ENCODE measurements at regions not wholly inside any gene's neighbourhood (a gene's known extent, or its start where the extent isn't known, plus 50 kb on each side); places are given as distances from the start of the nearest gene placed in this dataset.
"Not testable (repeated sequence)": the region's sequence is repeated elsewhere in the genome, so short reads cannot be mapped to it uniquely, and the experiment has no call there.

DNA sequence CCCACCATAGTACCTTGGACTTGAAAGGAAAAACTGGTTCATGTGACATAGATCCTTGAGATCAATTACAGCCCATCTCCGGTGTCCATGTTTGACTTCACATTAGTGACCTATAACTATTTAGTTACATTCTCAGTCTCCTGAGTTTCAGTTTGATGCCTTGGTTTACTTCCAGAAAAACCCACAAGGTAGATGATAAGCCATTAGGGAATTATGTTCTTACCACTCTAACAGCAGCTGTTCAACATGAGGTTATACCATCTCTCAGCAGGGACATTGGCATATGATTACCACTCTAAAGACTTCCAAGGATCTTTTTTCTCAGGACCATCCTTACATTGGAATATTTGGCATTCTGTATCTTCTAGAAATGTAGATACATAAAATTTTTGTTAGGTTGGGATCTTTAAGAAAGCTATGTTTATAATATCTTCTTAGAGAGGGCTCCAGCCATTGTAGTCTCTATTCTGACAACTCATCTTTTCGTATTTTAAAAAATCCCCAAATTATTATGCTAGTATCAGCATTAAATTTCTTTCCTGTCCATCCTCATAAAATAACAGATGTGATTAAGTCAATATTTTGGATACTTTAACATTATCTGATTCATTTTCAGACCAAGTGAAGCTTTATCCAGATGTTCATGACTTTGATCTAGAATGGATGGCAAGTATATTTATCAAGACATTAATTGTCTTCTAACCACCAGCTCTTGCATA is 258.9 kb downstream of the RDH14 start:
- DNase-seq: no peak

- DNase-seq: no peak
These were observed 260.8 kb downstream of the RDH14 start for GRCh38 chr2:18299423-18300212.

GRCh38 chr2:18297534-18298058 is 262.9 kb downstream of the RDH14 start:
- no peak for DNase-seq

DNA sequence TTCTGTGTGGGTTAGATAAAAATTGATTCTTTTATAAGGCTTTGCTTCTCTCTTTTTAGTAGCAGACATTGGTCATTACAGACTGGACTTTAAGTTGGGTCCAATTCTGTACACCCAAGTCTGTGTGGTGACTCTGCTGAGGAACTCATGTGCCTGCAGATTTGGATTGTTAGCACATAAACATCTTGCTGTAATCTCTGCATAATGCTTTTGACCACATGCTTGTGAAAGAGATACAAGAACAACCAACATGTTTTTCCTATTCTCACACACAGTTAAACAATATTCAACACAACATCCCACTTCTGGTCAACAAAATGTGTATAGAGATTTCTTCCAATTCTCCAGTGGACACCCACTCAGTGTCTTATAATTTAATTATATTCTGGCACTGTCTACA is 270.1 kb downstream of the RDH14 start:
- no peak for DNase-seq

DNA sequence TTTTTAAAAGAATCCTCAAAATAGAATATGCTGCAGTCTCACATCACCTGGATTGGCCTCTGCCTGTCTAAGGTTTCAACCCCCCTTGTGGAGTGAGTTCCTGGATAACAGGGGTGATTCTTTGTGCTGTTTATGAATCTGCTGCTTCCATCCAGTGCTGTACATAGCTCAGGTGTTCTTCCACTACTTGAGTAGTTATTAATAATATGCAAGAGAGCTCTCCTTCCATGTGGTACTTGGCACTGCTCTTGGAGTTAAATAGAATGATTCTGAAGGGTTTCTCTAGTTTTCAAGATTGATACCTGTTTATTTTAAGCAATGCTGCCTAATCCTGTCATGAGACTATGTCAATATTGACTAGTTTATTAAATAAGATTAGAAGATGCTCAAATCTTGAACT is 273.6 kb downstream of the RDH14 start:
- DNase-seq: no peak

GRCh38 chr2:18284331-18284730 is 276.1 kb downstream of the RDH14 start:
- no peak for DNase-seq

DNA sequence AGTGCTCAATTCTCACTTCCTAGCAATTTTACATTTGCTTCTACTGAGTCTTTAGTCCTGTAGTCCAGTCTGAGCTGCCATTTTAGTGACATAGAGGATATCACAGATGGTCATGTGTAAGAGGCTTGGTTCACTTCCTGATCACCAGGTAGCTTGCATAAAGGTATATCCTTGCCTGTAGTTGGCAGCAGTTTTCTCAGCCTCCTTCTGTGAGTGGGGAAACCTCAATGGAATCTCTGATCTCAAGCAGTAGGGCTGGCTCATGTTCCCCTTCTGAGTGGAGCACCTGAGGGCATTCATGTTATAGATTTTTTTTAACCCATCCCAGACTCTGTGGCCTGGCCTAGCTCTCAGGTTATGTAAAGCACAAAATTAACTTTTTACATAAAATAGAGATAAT is 278.4 kb downstream of the RDH14 start:
- no peak for DNase-seq

DNA sequence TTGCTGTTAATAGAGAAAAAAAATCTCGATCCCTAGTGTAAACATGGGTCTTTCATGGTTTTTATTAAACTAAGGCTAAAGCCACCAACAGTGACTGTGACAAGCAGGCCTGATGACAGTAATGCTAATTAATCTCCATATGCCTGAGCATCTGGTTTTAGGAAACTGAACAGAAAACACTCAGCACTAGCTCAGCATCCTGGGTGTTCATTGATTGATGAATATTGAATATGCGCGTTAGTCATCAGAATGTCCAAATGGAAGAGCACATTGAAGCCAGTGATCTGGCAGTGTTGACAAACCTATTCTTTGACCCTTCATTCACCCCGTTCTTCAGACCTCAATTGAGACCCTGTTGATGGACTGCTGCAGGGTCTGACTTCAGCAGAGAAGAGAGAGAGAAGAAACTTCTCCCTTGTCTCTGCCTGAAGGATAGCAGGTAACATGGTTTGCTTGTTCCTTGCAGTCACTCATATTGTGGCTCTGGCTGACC is 283.8 kb downstream of the RDH14 start:
- DNase-seq: no peak

- no peak for DNase-seq
These were observed 287.2 kb downstream of the RDH14 start for GRCh38 chr2:18273205-18273604.

DNA sequence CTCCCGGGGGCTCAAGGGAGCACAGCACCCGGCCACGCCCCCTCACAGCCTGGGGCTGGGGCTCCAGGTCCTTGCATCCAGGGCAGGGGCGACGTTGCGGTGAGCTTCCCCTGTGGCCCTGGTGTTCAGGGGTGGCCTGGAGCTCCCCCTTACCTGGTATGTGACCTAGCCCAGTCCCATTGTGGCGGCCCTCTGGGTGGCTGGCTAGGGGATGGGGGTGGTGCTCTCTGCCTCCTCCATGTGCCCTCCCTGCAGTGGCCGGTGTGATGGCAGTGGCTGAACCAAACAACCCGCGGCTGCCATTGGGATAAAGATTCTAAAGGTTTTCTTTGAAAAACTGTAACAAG is 288.3 kb downstream of the RDH14 start:
- no peak for DNase-seq

- DNase-seq: no peak
These were observed 288.9 kb downstream of the RDH14 start for GRCh38 chr2:18271370-18272147.

DNA sequence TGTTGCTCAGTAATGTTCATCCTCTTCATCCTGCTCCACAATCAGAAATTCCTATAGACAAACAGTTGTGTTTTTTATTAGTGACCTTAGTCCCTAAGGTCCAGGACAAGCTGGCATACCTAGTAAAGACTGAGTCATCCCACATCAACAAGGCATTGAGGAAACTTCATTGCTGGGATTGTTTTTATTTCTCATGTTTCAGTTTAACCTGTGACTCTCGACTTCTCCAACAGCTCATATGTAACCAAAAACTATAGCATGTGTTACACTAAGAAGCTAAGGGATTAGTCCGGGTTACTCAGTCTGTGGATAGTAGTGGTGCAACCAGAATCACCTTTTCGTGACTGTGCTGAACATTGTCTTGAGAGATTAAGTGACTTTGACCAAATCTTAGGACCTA is 292.1 kb downstream of the RDH14 start:
- no peak for DNase-seq

- DNase-seq: no peak
These were observed 293.0 kb downstream of the RDH14 start for GRCh38 chr2:18267501-18267900.

GRCh38 chr2:18266699-18267098 is 293.8 kb downstream of the RDH14 start:
- DNase-seq: not testable (repeated sequence)

DNA sequence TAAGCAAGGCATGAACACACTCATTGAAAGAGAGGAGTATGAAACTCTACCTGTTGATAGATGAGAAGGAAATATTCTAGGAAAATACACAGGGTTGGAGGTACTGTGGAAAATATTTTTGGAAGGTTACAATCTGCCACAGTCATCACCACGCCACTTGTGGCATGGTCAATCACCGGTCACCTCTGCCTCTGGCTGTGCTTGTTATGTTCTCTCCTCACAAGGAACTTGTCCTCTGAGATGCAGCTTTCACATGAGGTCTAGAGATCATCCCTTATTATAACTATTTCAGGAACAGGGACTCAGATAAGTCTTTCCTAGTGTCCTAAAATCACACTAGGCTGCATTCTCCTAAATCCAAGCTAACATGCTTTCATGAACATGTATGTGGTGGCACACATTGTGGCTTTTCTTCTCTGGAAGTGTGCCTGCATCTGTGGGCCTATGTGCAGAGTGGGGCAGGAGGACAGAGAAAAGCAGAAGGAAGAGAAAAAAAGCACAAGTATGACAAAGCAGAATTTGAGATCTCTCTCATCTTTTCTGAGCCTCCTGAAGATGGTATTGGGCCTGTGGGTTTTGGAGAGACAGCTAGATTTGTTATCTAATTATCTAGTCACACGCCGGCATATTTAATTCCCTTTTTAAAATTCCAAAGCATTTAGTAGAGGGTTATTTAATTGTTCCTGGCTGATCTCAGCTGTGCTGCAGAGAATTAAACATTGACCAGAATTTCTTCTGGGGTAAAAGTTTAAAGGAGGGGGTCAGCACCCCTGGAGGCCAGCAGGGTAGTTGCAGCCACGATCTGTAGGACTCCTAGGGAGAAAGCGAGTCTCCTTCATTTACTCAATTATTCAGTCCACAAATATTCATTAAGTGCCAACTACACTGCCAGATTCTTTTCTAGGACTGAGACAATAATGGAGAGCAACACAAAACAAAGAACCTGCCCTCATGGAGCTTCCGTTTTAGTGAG is 294.6 kb downstream of the RDH14 start:
- no peak for DNase-seq

- no peak for DNase-seq
These were observed 297.9 kb downstream of the RDH14 start for GRCh38 chr2:18262601-18263000.

- DNase-seq: no peak
These were observed 306.7 kb downstream of the RDH14 start for GRCh38 chr2:18253686-18254197.

DNA sequence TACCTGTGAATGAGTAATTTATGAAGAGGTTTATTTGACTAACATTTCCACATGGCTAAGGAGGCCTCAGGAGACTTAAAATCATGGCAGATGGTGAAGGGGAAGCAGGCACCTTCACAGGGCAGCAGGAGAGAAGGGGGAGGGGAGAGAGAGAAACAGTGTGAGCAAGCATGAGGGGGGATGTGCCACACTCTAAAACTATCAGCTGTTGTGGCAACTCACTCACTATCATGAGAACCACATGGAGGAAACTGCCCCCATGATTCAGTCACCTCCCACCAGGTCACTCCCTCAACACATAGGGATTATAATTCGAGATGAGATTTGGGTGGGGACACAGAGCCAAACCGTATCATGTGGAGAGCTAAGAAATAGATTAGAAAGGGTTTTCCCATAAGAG is 309.0 kb downstream of the RDH14 start:
- DNase-seq: no peak

DNA sequence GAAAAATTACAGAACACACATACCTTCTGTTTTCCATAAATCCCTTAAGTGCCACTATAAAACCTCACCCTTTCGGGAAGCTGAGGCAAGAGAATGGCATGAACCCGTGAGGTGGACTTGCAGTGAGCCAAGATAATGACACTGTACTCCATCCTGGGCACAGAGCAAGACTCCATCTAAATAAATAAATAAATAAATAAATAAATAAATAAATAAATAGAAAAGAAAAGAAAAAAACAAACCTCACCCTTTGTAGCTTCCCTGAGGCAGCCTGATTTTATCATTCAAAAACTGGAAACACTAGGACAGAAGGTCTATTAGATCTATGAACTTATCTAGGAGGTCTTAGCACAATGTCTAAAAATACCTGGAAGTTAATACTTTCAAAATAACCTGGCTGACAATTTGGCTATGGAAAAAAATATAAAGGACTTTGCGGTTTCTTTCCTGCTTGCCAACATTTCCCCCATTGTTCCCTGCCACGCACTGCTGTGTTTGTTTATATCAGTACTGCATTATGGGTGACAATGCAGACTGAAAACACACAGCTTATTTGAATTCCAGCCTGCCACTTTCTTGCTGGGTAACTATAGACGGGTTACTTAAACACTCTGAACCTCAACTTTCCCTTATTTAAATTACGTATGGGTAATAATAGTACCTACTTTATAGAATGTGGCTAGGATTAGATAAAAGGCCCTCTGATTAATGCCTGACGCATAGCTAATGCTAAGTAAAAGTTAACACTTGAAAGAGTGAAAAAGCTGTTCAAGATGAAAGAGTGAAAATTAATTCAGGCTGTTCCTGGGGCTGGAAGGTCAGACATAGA is 313.0 kb downstream of the RDH14 start:
- DNase-seq: no peak

- no peak for DNase-seq
These were observed 315.1 kb downstream of the RDH14 start for GRCh38 chr2:18245375-18245774.

- no peak for DNase-seq
These were observed 315.6 kb downstream of the RDH14 start for GRCh38 chr2:18244845-18245244.

All from SIG-M5 (cell line).